ENCODE measurements at regions not wholly inside any gene's neighbourhood (a gene's known extent, or its start where the extent isn't known, plus 50 kb on each side); places are given as distances from the start of the nearest gene placed in this dataset.

DNA sequence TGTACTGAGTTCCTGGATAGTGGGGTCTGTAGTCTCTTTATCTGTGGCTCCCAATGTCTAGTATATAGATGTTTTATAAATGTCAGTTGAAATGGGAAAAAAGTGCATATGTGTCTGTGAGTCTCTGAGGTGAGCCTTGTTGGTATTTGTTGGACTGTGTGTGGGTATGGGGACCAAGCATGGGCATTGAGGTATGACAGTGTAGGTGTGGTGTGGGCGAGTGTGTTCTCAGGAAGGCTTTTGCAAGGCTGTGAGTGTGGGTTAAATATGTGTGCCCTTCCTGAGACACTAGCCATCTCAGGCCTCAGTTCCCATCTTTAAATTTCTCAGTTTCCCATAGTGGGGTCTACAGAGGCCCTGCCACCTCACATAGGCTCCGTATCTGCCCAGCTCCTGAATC is 440.2 kb upstream of the CCL2 start:
- intact Hi-C loops (cut with DNase I): no loop called here
- no peak for ATAC-seq (ENCODE audit: poor library complexity)

DNA sequence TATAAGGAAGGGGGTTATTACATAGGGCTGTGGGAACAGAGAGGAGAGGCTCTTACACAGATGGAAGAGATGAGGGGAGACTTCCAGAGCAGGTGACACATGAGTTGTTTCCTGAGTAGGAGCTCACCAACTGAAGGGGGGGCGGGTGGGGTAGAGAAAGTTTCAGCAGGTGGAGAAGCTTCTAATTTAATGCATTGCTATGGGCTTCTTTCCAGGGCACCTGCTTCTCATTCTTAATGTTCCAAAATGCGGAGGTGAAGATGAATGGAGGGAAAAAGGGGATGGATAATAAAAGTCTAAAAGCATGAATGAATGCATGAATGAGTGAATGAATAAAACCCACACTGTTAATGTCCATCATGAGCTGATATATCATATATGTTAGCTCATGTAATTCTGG is 439.0 kb upstream of the CCL2 start:
- ATAC-seq (ENCODE audit: poor library complexity): no peak
- intact Hi-C loops (cut with DNase I): no loop called here
- no peak for DNase-seq

More for the DNA sequence above, 440.2 kb upstream of the CCL2 start:
- no peak for DNase-seq

DNA sequence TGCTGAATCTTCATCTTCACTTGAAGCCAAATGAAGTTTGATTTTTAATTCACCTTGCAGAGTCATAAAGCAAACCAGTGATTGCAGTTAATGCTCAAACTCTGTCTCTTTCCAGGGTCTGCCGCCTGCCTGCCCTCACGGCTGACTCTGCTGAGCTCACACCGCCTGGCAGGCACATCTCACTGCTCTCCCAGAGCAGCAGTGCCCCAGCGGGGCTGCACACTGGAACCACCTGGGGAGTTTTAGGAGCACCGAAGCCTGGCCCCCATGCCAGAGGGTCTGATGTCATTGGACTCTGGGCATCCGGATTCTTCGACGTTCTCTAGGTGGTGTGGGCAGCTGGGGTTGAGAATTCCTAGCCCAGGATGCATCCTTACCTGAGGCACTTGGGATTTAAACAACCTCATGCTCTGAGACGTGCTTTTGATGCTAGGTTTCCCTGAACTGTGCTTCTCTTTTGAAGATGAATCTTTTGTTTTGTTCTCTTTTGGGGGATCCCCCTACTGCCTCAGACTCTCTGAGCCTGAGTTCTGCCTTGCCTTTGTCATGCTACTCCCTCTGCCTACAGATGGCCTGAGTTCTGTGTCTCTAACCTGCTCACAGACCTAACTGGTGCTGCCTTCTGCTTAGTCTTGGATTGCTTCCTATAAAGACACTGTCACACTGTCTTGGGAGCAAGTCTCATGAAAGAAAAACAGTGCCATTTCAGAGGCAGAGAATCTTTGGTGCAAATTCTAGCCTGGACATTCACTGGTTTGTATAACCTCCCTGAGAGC is 438.1 kb upstream of the CCL2 start:
- ATAC-seq (ENCODE audit: poor library complexity): no peak
- no peak for DNase-seq

DNA sequence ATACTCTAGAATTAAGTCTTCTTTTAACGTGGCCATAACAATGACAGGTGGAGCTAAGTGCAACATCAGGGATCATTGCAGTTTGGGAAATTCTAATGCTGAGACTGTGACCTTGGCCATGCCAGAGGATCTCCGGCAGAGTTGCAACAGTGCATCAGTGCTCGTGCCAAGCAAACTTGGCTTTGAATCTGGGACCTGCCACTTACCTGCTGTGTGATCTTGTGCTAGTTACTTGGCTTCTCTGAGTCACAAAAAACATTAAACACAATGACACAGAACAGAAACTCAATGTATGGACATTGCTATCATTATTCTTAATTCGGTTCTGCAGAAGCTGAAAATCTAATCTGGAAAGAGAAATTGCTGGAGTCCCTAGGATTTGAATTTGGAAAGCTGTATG is 435.5 kb upstream of the CCL2 start:
- ATAC-seq (ENCODE audit: poor library complexity) (no peak), DNase-seq (no peak)
- intact Hi-C loops (cut with DNase I): no loop called here

More for the DNA sequence above, 438.1 kb upstream of the CCL2 start:
- intact Hi-C loops (cut with DNase I): no loop called here

DNA sequence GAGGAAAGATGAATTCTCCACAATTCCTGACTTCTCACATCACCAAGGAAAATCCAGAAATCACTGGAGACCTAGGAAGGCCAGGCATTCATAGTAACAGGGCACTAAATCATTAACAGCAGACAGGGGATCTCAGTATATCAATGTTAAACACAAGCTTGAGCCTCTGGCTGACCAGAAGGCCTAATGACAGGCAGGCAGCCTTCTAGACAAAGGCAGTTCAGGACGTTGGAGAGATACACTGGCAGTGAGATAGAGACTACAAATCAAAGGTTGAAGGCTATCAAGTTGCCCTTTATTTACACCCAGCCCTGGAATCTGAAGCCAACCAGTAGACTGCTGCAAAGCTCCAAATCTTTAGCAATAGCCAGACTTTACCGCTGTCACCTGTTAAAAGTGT is 422.8 kb upstream of the CCL2 start:
- DNase-seq (no peak), ATAC-seq (ENCODE audit: poor library complexity) (no peak)
- intact Hi-C loops (cut with DNase I): no loop called here

DNA sequence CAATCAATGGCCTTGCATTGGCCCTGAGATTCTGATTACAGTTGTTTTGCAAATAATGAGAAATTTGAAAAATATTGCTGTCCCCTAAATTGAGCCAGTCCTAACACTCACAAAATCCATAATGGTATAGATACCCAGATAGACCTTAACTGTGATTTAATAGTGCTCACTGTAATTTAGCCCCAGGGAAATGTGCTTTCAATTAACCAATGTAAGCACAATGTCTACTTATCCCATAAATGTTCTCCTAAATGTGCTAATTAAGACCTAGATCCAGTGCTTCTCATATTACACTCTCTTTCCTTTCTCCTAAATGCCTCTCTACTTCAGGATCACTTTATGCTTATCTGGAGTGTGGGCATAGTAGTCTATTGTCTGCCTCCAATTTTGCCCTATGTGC is 417.8 kb upstream of the CCL2 start:
- intact Hi-C loops (cut with DNase I): no loop called here
- DNase-seq (no peak), ATAC-seq (ENCODE audit: poor library complexity) (no peak)

DNA sequence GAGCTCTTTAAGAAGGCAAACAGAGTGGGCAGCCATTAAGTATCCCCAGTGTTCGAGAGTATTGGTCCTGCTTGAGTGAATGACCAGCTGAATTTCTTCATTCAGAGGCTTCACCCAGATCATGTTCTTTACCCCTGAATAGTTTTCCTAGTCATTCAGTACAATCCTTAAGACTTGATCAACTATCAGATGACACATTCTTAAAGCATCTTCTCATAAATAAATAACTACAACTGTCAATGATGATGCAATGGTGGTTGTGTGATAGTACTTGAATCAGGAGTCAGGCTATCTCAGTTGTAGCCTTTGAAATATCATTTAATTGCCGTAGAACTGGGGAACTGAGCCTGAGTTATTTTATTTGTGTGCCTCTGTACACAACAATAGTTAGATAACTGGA is 416.8 kb upstream of the CCL2 start:
- ATAC-seq (ENCODE audit: poor library complexity): no peak
- intact Hi-C loops (cut with DNase I): no loop called here
- DNase-seq: no peak

DNA sequence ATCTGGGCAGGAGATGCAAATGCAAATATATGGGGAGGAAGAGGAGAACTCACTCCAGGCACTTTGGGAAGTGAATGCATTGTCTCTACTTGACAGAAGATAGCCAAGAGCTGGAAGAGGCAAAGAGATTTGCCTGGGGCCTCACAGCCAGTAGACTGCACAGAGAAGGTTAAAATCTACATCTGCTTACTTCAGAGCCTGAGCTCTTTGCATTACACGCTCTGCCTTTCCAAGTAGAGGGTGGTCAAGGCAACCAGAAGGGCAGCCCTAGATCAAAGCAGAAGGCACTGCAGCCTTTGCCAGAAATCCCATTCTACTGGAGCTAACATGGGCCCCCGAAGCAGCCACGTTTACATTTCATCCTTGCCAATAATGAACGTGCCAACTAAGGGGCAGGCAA is 407.2 kb upstream of the CCL2 start:
- no peak for ATAC-seq (ENCODE audit: poor library complexity)
- intact Hi-C loops (cut with DNase I): no loop called here
- no peak for DNase-seq

DNA sequence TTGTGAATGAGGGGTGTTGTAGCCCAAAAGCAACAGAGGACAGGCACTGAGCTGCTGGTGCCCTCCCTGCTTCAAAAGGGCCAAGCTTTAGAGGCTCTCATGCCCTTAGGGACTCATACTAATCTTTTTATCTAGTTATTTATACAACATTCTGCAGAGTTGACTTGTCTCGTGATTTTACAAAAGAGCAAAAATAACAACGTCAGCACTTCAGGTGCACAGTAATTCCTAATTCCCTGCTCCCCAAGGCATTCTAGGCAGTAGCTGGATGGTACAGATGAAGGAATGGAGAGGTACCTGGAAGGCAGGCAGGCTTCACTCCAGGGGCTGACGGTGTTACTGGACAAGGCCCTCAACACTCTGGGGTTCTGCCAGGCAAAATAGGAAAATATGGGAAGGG is 406.7 kb upstream of the CCL2 start:
- DNase-seq: no peak
- ATAC-seq (ENCODE audit: poor library complexity): no peak
- intact Hi-C loops (cut with DNase I): no loop called here

DNA sequence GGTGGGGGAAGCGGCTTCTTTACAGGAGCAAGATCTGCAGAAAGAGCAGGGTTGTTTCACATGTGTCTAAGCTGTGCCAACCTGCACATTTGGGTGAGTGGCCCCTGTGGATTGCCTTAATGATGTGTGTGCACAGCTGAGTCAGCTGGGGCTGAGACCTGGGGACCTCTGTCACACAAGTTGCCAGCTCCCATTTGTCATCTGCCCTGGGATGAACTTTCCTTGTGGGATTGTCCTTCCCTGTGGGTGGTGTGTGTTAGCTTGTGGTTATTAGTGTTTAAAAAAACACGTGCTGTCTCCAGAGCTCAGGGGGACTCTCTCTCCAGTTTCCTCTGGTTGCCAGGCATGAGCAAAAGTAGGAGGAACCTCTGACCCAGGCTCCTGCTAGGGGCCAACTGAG is 400.5 kb upstream of the CCL2 start:
- ATAC-seq (ENCODE audit: poor library complexity): no peak
- intact Hi-C loops (cut with DNase I): no loop called here
- no peak for DNase-seq

DNA sequence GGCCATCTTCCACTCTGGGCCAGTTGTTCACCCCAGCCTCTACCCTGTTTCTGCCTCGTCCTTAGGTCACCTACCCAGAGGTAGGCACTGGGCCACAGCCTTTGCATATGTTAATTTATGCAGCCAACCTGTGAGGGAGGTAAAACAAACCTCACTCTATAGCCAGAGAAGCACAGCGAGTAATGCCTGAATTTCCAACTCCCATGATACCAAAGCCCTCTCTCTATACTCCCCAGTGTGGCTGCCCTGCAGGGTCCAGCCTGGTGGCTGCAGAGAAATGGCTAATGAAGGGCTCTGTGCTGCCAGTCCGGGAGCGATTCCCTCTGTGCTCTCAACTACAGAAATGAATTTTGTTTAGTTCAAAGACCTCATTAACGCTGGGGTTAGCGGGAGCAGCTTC is 397.0 kb upstream of the CCL2 start:
- ATAC-seq (ENCODE audit: poor library complexity) (no peak), DNase-seq (no peak)
- intact Hi-C loops (cut with DNase I): no loop called here

DNA sequence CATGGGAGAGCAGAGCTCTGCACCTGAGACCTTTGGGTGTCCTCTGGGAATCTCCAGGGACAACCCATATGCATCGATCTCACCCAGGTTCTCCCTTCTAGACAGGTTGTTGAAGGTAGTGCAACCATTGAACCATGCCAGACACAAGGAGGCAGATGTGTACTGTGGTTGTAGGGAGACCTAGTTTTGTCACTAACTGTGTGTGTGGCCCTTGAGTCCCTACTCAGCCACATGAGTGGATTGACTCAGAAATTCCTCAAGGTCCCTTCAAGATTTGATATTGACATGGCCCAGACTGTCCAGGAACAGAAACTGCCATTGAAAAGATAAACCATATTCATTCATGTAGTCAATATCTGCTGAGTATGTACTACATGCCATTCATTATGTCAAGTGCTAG is 396.4 kb upstream of the CCL2 start:
- ATAC-seq (ENCODE audit: poor library complexity) (no peak), DNase-seq (no peak)
- intact Hi-C loops (cut with DNase I): no loop called here

DNA sequence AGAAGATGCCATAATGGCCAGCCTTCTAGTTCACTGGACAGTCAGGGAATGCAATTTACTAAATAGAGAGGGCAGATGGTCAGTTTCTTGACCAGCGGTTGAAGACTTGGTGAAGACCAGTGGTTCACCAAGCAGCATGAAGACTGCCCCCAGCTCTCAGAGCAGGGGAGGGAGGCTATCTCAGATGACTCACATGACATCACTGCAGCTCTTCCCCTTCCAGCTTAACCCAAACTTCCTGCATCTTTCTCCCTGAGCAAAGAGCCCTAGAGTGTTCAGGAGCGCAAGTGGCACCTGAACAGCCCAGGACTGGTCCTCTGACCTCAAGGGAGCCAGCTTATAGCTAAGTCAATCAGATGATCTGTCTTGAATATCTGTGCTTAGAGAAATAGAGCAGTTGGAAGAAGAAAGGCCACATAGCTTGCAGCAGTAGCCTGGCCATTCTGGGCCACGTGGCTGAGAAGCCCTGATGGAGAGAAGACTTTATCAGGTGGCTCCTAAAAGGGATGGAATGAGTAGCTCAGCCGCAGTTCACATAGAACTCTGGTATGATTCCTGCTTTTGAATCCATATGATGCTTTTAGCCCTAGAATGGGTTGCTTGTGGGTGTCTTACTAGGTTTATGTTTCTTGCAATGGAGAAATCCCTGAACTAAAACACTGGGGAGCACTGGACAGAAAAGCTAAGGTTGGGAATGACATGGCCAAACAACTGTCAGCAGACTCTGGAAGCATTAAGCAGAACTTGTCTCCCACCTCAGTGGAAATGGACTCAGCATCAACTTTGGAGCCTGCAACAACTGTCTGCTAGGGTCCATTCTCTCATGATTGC is 392.1 kb upstream of the CCL2 start:
- ATAC-seq (ENCODE audit: poor library complexity): no peak
- intact Hi-C loops (cut with DNase I): no loop called here

DNA sequence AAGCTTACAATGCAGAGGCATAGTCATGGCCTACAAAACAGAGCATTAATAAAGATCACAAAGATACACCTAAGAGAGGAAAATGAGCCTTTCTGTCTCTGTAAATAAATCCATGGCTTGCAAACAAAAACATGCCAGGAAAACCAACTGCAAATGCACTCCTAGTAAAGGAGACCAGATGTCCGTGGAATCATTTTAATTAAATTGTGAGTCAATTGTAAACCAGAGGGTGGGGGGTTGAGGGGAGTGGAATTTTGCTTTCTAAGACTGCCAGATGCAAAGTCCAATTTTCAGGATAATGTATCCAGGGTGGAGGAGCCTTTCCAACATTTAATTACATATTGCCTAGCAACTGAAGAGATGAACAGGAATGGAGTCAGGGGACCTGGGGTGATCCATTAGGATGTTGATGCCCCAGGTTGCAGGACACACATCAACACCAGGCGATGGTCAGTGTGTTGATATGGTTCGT is 390.3 kb upstream of the CCL2 start:
- intact Hi-C loops (cut with DNase I): no loop called here
- DNase-seq (no peak), ATAC-seq (ENCODE audit: poor library complexity) (no peak)

More for the DNA sequence above, 392.1 kb upstream of the CCL2 start:
- DNase-seq: no peak

DNA sequence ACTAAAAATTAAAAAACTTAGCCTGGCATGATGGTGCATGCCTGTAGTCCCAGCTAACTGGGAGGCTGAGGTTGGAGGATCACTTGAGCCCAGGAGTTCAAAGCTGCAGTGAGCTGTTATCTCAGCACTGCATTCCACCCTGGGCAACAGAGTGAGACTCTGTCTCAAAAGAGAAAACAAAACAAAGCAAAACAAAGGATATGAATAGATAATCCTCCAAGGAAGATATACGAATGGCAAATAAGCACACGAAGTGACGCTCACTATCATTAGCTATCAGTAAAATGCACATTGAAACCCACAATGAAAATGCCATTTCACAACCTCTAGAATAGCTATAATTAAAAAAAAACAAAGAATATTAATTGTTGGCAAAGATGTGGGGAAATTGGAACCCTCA is 386.2 kb upstream of the CCL2 start:
- ATAC-seq (ENCODE audit: poor library complexity) (no peak), DNase-seq (no peak)
- intact Hi-C loops (cut with DNase I): no loop called here

DNA sequence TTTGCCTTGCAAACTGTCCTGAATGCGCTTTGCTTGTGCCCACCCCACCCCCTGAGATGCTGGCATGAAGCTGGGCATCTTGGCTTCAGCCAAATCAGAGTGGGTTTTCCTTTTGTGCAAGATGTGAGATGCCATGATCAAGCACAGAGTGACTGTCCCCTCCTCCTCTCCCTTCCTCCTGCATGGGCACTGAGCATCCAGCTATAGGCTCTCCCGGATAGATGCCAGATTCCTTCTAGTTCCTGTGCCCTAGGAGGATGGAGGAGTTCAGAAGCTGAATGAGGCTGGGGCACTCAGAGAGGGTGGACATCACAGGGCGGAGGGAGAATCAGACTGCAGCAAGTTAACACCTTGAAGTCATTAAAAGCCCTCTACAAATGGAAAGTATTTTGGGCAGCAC is 384.1 kb upstream of the CCL2 start:
- ATAC-seq (ENCODE audit: poor library complexity) (no peak), DNase-seq (no peak)
- intact Hi-C loops (cut with DNase I): no loop called here

DNA sequence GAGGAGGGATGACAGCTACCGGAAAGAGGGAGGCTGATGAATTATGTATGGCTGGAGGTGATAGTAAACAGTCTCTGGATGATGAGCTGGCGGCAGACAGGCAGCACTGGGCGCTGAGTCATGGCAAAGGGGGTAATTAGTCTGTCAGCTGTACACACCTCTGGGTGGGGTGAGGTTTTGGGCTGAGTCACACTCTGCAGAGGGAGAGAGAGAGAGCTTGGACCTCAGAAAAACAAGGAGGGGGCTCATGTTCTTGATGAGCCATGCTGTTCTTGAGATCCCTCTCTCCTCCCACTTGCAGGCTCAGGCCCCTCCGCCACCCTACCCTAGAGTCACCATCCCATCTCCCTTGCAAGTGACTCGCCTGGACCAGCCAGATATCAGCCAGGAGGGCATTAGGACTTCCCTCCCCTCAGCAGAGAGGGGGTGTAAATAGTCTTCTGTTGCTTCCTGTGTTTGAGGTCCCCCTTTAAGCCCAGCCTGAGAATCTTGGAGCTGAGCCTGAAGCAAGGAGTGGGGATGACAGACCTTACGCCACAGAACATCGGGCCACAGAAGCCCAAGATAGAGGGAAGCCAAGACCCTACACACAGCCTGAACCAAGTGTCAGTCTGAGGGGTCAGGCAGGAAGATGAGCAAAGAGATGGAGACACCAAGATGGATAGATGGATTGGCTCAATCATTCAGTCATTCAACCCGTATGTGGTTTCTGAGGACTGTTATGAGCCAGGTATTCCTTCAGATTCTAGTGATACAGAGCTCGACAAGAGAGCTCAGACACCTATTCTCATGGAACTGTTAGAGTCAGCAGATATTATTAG is 383.2 kb upstream of the CCL2 start:
- ATAC-seq (ENCODE audit: poor library complexity) (no peak), DNase-seq (no peak)
- intact Hi-C loops (cut with DNase I): no loop called here

DNA sequence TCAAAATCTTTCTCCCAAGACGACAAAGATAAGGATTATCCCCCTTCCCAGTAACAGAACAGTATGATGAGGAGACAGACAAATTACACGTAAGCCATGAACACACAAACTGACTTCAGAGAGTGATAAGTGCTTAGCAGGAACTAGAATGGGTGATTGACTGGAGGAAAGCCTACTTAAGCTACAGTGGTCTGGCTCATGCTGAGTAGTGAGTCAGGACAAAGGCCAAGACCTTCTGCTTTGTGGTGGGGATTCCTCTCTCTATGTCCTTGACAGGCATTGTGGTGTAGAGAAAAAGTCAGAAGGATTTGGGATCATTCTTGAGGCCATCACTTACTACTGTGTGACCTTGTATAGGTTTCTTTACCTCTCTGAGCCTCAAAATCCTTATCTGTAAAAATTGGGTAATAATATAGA is 381.9 kb upstream of the CCL2 start:
- ATAC-seq (ENCODE audit: poor library complexity): no peak
- intact Hi-C loops (cut with DNase I): no loop called here
- DNase-seq: no peak

DNA sequence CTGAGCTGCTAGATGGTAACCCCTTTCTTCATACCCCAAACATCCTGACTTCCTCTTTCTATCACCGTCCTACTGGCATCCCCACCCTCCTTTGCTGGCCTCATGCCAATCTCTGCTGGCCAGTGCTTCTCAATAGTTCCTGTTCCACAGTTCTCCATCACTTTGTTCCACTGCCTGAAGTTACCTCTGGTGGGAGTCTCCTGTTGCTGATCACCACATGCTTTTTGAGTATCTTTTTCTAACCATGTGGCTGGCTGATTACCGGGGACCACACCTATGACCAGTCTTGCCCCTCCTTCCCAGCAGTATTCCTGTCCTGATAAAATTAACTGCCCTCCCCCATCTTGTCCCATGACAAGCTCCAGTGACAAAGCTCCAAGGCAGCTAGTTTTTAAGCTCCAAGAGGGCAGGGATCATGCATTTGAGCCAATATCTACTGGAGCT is 380.4 kb upstream of the CCL2 start:
- intact Hi-C loops (cut with DNase I): no loop called here
- ATAC-seq (ENCODE audit: poor library complexity) (no peak), DNase-seq (peak; percentile 45)

Measured in Right ventricle myocardium superior (tissue), 1 donor.